Gastrocnemius medialis (tissue), 4 donors: ENCODE measurements at regions not wholly inside any gene's neighbourhood (a gene's known extent, or its start where the extent isn't known, plus 50 kb on each side); places are given as distances from the start of the nearest gene placed in this dataset.
A peak's percentile ranks its signal among the peaks of the same experiment; 100 is the strongest.

Experiments
- ATAC-seq, 2 donors: fragments of 150-250 bp; one replicate each; pipeline ENCODE4 v1.9.1; 2016
- DNase-seq, 2 donors: peaks; one replicate each; pipeline ENCODE4 v3.0.0-alpha.2; 2019
- H3K27ac ChIP-seq, 4 donors: fragments of 200-600 bp; sonication (generic); 1 replicate in 1 of 4; 2 replicates in 3 of 4; pipeline ENCODE4 v1.5.1; 2016 to 2018; ENCODE audit warnings: mild to moderate bottlenecking in 2 of 4, moderate library complexity in 1 of 4
- H3K27me3 ChIP-seq, 3 donors: fragments of 200-600 bp; sonication (generic) in 2 of 3; 1 replicate in 1 of 3; 2 replicates in 2 of 3; pipeline versions ENCODE4 v1.5.1 to v1.6.0; 2016 to 2019; ENCODE audit warnings: mild to moderate bottlenecking in 1 of 3, moderate library complexity in 1 of 3
- H3K36me3 ChIP-seq, 2 donors: fragments of 200-600 bp; sonication (generic) in 1 of 2; one replicate each; pipeline ENCODE4 v1.5.1; 2017 to 2018
- H3K4me1 ChIP-seq, 2 donors: fragments of 200-600 bp; sonication (generic) in 1 of 2; one replicate each; pipeline ENCODE4 v1.5.1; 2016 to 2017; ENCODE audit warnings: mild to moderate bottlenecking in 2 of 2
- H3K4me3 ChIP-seq, 4 donors: fragments of 200-600 bp; sonication (generic) in 3 of 4; 1 replicate in 1 of 4; 2 replicates in 3 of 4; pipeline ENCODE4 v1.5.1; 2016 to 2019; ENCODE audit warnings: mild to moderate bottlenecking in 2 of 4
- H3K9me3 ChIP-seq, 3 donors: fragments of 200-600 bp; sonication (generic) in 2 of 3; 1 replicate in 1 of 3; 2 replicates in 2 of 3; pipeline ENCODE4 v1.5.1; 2016 to 2019
- POLR2A ChIP-seq, 2 donors: fragments of 450-650 bp; IDR thresholded peaks; one replicate each; pipeline ENCODE4 v1.6.1; 2017; ENCODE audit warnings: antibody characterized with exemption in 2 of 2, mild to moderate bottlenecking in 2 of 2, moderate library complexity in 2 of 2
- in situ Hi-C, 4 donors: fragments of 200-750 bp; cut with MboI; loops; one replicate each; pipeline versions ENCODE4 v1.15.0 to v1.8.0; 2017; ENCODE audit warnings: low sequenced_read_pairs in 4 of 4
- intact Hi-C: fragments of 100-400 bp; cut with DNase I; formaldehyde crosslinking; loops from one replicate; pipeline ENCODE4 v1.15.1; 2023; ENCODE audit warnings: low total_unique reads
- TF ChIP-seq, protein P1 (sequence below), 5 experiments: fragments of 450-650 bp in 3 of 5; fragments of 200-600 bp in 2 of 5; sonication (generic) in 2 of 5; IDR thresholded peaks in 4 of 5; conservative IDR thresholded peaks in 1 of 5; 1 replicate in 4 of 5; 2 replicates in 1 of 5; pipeline ENCODE4 v1.5.1; 2016 to 2019; ENCODE audit warnings: antibody characterized with exemption in 5 of 5, mild to moderate bottlenecking in 3 of 5, moderate library complexity in 3 of 5

GRCh38 chr12:92257261-92257660, 111.6 kb upstream of the BTG1 start:
- ATAC-seq: no peak
- Histone ChIP-seq H3K4me3 (no peak overlapping the region), H3K9me3 (no peaks in the 10 kb centered on the region), H3K27me3 (no peaks in the 10 kb centered on the region), H3K27ac (no peak overlapping the region), H3K36me3 (no peaks in the 10 kb centered on the region), H3K4me1 (no peaks in the 10 kb centered on the region)
- no peak for DNase-seq
- TF ChIP-seq, protein P1, sequence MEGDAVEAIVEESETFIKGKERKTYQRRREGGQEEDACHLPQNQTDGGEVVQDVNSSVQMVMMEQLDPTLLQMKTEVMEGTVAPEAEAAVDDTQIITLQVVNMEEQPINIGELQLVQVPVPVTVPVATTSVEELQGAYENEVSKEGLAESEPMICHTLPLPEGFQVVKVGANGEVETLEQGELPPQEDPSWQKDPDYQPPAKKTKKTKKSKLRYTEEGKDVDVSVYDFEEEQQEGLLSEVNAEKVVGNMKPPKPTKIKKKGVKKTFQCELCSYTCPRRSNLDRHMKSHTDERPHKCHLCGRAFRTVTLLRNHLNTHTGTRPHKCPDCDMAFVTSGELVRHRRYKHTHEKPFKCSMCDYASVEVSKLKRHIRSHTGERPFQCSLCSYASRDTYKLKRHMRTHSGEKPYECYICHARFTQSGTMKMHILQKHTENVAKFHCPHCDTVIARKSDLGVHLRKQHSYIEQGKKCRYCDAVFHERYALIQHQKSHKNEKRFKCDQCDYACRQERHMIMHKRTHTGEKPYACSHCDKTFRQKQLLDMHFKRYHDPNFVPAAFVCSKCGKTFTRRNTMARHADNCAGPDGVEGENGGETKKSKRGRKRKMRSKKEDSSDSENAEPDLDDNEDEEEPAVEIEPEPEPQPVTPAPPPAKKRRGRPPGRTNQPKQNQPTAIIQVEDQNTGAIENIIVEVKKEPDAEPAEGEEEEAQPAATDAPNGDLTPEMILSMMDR (IDR thresholded peaks at IDR 0.05 in 4 of 5, conservative IDR thresholded peaks at IDR 0.05 in 1 of 5): no peak
- no peak for TF ChIP-seq POLR2A (IDR thresholded peaks at IDR 0.05)
- in situ Hi-C loops (no loop called here), intact Hi-C loops (no loop called here)

DNA sequence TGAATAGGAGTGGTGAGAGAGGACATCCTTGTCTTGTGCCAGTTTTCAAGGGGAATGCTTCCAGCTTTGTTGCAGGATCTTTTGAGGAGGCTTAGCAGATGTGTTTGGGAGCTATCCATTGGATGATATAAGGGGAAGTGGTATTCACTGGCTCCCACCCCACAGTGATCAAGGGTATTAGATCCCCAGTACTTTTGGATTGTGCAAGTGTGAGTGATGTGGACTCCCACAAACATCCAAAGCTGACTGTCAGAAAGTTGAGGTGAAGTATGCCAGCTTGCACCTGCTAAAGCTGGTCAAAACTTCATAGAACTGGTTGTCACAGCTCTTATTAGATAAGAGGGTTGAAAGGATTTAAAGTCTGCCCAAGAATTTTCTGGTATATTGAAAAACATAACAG, 110.1 kb upstream of the BTG1 start:
- H3K4me1 ChIP-seq: no peaks in the 10 kb centered on the region
- no peak overlapping the region for H3K27ac ChIP-seq
- intact Hi-C loops (no loop called here), in situ Hi-C loops (no loop called here)
- H3K27me3 ChIP-seq: no peaks in the 10 kb centered on the region
- DNase-seq (no peak), ATAC-seq (no peak)
- H3K9me3 ChIP-seq: no peaks in the 10 kb centered on the region
- no peaks in the 10 kb centered on the region for H3K36me3 ChIP-seq
- no peak overlapping the region for H3K4me3 ChIP-seq
- TF ChIP-seq, protein P1 (IDR thresholded peaks at IDR 0.05 in 4 of 5, conservative IDR thresholded peaks at IDR 0.05 in 1 of 5): no peak
- TF ChIP-seq POLR2A (IDR thresholded peaks at IDR 0.05): no peak

- Histone ChIP-seq H3K27me3 (no peaks in the 10 kb centered on the region), H3K27ac (no peak overlapping the region), H3K4me1 (no peaks in the 10 kb centered on the region), H3K4me3 (no peak overlapping the region), H3K36me3 (no peaks in the 10 kb centered on the region), H3K9me3 (no peaks in the 10 kb centered on the region)
- in situ Hi-C loops (no loop called here), intact Hi-C loops (no loop called here)
- no peak for DNase-seq
- TF ChIP-seq, protein P1 (IDR thresholded peaks at IDR 0.05 in 4 of 5, conservative IDR thresholded peaks at IDR 0.05 in 1 of 5): no peak
- TF ChIP-seq POLR2A (IDR thresholded peaks at IDR 0.05): no peak
- ATAC-seq: no peak
Observed at GRCh38 chr12:92253301-92253700, 107.7 kb upstream of the BTG1 start.

- Histone ChIP-seq H3K4me1 (peaks cover 5 to 10% of the 10 kb centered on the region in 2 donors), H3K9me3 (no peaks in the 10 kb centered on the region), H3K27ac (no peak overlapping the region), H3K4me3 (no peak overlapping the region), H3K27me3 (no peaks in the 10 kb centered on the region), H3K36me3 (no peaks in the 10 kb centered on the region)
- no peak for DNase-seq
- ATAC-seq: no peak
- no peak for TF ChIP-seq POLR2A (IDR thresholded peaks at IDR 0.05)
- TF ChIP-seq, protein P1 (IDR thresholded peaks at IDR 0.05 in 4 of 5, conservative IDR thresholded peaks at IDR 0.05 in 1 of 5): no peak
- intact Hi-C loops: loop anchor here (10.0 kb wide), 1 partner anchor 256 kb away; no protein-coding TSS in a partner anchor
- in situ Hi-C loops: loop anchor here in 3 of 4 donors (10.0 to 25.0 kb wide), 2 partner anchors 434 to 437 kb away; no protein-coding TSS in a partner anchor
Observed at GRCh38 chr12:92248977-92249376, 103.3 kb upstream of the BTG1 start.

DNA sequence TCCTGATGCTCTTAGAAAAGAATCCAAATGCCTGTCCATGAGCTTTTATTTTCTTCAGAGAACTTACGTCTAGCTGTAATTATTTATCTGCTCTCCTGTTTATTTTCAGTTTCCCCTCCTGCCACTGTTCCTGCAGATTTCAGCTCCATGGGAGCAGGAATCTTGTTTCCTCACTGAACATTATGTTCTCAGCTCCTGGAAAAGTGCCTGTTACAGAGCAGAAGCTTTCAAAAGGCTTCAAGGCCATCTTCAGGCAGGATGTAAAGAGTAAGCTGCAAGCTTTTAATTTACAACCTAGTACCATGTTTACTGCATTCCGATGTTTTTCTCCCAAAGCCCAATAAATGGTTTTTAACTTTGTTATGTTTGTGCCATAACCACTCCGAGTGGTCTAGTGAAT, 98.4 kb upstream of the BTG1 start:
- Histone ChIP-seq H3K27me3 (no peaks in the 10 kb centered on the region), H3K9me3 (no peaks in the 10 kb centered on the region), H3K27ac (peak overlapping the region; percentile 64 to 82 (median 72)), H3K36me3 (no peaks in the 10 kb centered on the region), H3K4me3 (peak overlapping the region in 2 of 4 donors; percentile 10 to 16), H3K4me1 (peaks cover 11 to 21% of the 10 kb centered on the region in 2 donors)
- ATAC-seq (peak; percentile 94 to 95), DNase-seq (peak; percentile 28 to 55)
- intact Hi-C loops: loop anchor here (1.0 to 10.0 kb wide), 4 partner anchors 98 to 432 kb away; no protein-coding TSS in a partner anchor
- TF ChIP-seq, protein P1 (IDR thresholded peaks at IDR 0.05 in 4 of 5, conservative IDR thresholded peaks at IDR 0.05 in 1 of 5): peak in 1 of 5 experiments; percentile 23
- no peak for TF ChIP-seq POLR2A (IDR thresholded peaks at IDR 0.05)
- in situ Hi-C loops: loop anchor here in 3 of 4 donors (10.0 to 25.0 kb wide), 2 partner anchors 429 to 432 kb away; no protein-coding TSS in a partner anchor
